ENCODE measurements at regions not wholly inside any gene's neighbourhood (a gene's known extent, or its start where the extent isn't known, plus 50 kb on each side); places are given as distances from the start of the nearest gene placed in this dataset.

- no peak overlapping the region for H3K4me3 ChIP-seq (ENCODE audit: low read depth, low read length)
- TF ChIP-seq, protein P1, sequence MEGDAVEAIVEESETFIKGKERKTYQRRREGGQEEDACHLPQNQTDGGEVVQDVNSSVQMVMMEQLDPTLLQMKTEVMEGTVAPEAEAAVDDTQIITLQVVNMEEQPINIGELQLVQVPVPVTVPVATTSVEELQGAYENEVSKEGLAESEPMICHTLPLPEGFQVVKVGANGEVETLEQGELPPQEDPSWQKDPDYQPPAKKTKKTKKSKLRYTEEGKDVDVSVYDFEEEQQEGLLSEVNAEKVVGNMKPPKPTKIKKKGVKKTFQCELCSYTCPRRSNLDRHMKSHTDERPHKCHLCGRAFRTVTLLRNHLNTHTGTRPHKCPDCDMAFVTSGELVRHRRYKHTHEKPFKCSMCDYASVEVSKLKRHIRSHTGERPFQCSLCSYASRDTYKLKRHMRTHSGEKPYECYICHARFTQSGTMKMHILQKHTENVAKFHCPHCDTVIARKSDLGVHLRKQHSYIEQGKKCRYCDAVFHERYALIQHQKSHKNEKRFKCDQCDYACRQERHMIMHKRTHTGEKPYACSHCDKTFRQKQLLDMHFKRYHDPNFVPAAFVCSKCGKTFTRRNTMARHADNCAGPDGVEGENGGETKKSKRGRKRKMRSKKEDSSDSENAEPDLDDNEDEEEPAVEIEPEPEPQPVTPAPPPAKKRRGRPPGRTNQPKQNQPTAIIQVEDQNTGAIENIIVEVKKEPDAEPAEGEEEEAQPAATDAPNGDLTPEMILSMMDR (IDR thresholded peaks at IDR 0.05; ENCODE audit: insufficient read depth, low read length): no peak
- no peak for DNase-seq (ENCODE audit: low read depth)
Measured at GRCh38 chr12:128163086-128163485, 103.9 kb upstream of the TMEM132C start.

GRCh38 chr12:128164533-128164932 is 102.4 kb upstream of the TMEM132C start:
- no peak for DNase-seq (ENCODE audit: low read depth)
- no peak overlapping the region for H3K4me3 ChIP-seq (ENCODE audit: low read depth, low read length)
- TF ChIP-seq, protein P1 (IDR thresholded peaks at IDR 0.05; ENCODE audit: insufficient read depth, low read length): no peak

GRCh38 chr12:128165387-128165786 is 101.6 kb upstream of the TMEM132C start:
- no peak overlapping the region for H3K4me3 ChIP-seq (ENCODE audit: low read depth, low read length)
- TF ChIP-seq, protein P1 (IDR thresholded peaks at IDR 0.05; ENCODE audit: insufficient read depth, low read length): no peak
- DNase-seq (ENCODE audit: low read depth): no peak

GRCh38 chr12:128168273-128168672 is 98.7 kb upstream of the TMEM132C start:
- TF ChIP-seq, protein P1 (IDR thresholded peaks at IDR 0.05; ENCODE audit: insufficient read depth, low read length): no peak
- DNase-seq (ENCODE audit: low read depth): no peak
- H3K4me3 ChIP-seq (ENCODE audit: low read depth, low read length): no peak overlapping the region

- TF ChIP-seq, protein P1 (IDR thresholded peaks at IDR 0.05; ENCODE audit: insufficient read depth, low read length): no peak
- no peak for DNase-seq (ENCODE audit: low read depth)
- H3K4me3 ChIP-seq (ENCODE audit: low read depth, low read length): no peak overlapping the region
Measured at GRCh38 chr12:128170181-128170580, 96.8 kb upstream of the TMEM132C start.

GRCh38 chr12:128178565-128178964 is 88.4 kb upstream of the TMEM132C start:
- TF ChIP-seq, protein P1 (IDR thresholded peaks at IDR 0.05; ENCODE audit: insufficient read depth, low read length): no peak
- no peak for DNase-seq (ENCODE audit: low read depth)
- no peak overlapping the region for H3K4me3 ChIP-seq (ENCODE audit: low read depth, low read length)

- H3K4me3 ChIP-seq (ENCODE audit: low read depth, low read length): no peak overlapping the region
- no peak for DNase-seq (ENCODE audit: low read depth)
- TF ChIP-seq, protein P1 (IDR thresholded peaks at IDR 0.05; ENCODE audit: insufficient read depth, low read length): no peak
Measured at GRCh38 chr12:128178966-128179365, 88.0 kb upstream of the TMEM132C start.

Data from fibroblast of the aortic adventitia (primary cell).